Left lung (tissue), 4 donors: ENCODE measurements at regions not wholly inside any gene's neighbourhood (a gene's known extent, or its start where the extent isn't known, plus 50 kb on each side); places are given as distances from the start of the nearest gene placed in this dataset.

ENCODE experiments used
- ATAC-seq: fragments of 200-7000 bp; cut with Tn5 transposase; one replicate; pipeline ENCODE4 v1.9.1; 2020; ENCODE audit warnings: moderate library complexity
- DNase-seq, 4 donors: peaks; one replicate each; pipeline ENCODE4 v3.0.0-alpha.2; 2013 to 2020
- H3K27ac ChIP-seq, 2 donors: fragments of 200-600 bp; sonication (generic) in 1 of 2; one replicate each; pipeline versions ENCODE4 v1.5.0 to v1.8.0; 2020 to 2021
- H3K27me3 ChIP-seq, 2 donors: fragments of 200-600 bp; sonication (generic) in 1 of 2; one replicate each; pipeline versions ENCODE4 v1.5.0 to v1.8.0; 2020 to 2021
- H3K36me3 ChIP-seq, 2 donors: fragments of 200-600 bp; sonication (generic) in 1 of 2; one replicate each; pipeline versions ENCODE4 v1.5.0 to v1.8.0; 2020 to 2021
- H3K4me1 ChIP-seq, 2 donors: fragments of 200-600 bp; one replicate each; pipeline ENCODE4 v1.8.0; 2021
- H3K4me3 ChIP-seq, 2 donors: fragments of 200-600 bp; sonication (generic) in 1 of 2; one replicate each; pipeline versions ENCODE4 v1.5.0 to v1.8.0; 2020 to 2021; ENCODE audit warnings: mild to moderate bottlenecking in 1 of 2
- H3K9me3 ChIP-seq, 2 donors: fragments of 200-600 bp; sonication (generic) in 1 of 2; one replicate each; pipeline versions ENCODE4 v1.5.0 to v1.8.0; 2020 to 2021
- CTCF ChIP-seq, 2 donors: fragments of 200-600 bp; sonication (generic) in 1 of 2; IDR thresholded peaks; one replicate each; pipeline versions ENCODE4 v1.5.0 to v1.8.0; 2021; ENCODE audit warnings: antibody characterized with exemption in 2 of 2
- intact Hi-C, 2 donors: fragments of 100-400 bp; cut with DNase I; formaldehyde crosslinking; loops; one replicate each; pipeline versions ENCODE4 v1.11.2 to v1.14.2; 2022
- donor health status: DM: no; HTN: yes; CAD: no.
- donor health status: DM: no; HTN: no; CAD: no.

- no peaks in the 10 kb centered on the region for H3K9me3 ChIP-seq
- no peak for ATAC-seq
- peak in 2 of 4 donors; percentile 13 to 20 for DNase-seq
- no peaks in the 10 kb centered on the region for H3K4me1 ChIP-seq
- intact Hi-C loops: no loop called here
- no peaks in the 10 kb centered on the region for H3K27me3 ChIP-seq
- H3K36me3 ChIP-seq: no peaks in the 10 kb centered on the region
- TF ChIP-seq CTCF (IDR thresholded peaks at IDR 0.05): no peak
- H3K27ac ChIP-seq: no peak overlapping the region
- no peak overlapping the region for H3K4me3 ChIP-seq
These were observed 282.5 kb upstream of the CWC22 start for GRCh38 chr2:180289627-180290026.

GRCh38 chr2:180279581-180279980 lies 272.5 kb upstream of the CWC22 start:
- Histone ChIP-seq H3K9me3 (peaks cover 0 to 7% of the 10 kb centered on the region in 2 donors), H3K27me3 (no peaks in the 10 kb centered on the region), H3K4me3 (no peak overlapping the region), H3K27ac (no peak overlapping the region), H3K4me1 (no peaks in the 10 kb centered on the region), H3K36me3 (no peaks in the 10 kb centered on the region)
- DNase-seq: no peak
- intact Hi-C loops: no loop called here
- ATAC-seq: no peak
- TF ChIP-seq CTCF (IDR thresholded peaks at IDR 0.05): no peak

GRCh38 chr2:180276733-180277132 lies 269.6 kb upstream of the CWC22 start:
- no peak for ATAC-seq
- intact Hi-C loops: no loop called here
- Histone ChIP-seq H3K9me3 (peaks cover 0 to 7% of the 10 kb centered on the region in 2 donors), H3K36me3 (no peaks in the 10 kb centered on the region), H3K4me3 (no peak overlapping the region), H3K4me1 (no peaks in the 10 kb centered on the region), H3K27me3 (no peaks in the 10 kb centered on the region), H3K27ac (no peak overlapping the region)
- no peak for DNase-seq
- TF ChIP-seq CTCF (IDR thresholded peaks at IDR 0.05): no peak

GRCh38 chr2:180268006-180268405 lies 260.9 kb upstream of the CWC22 start:
- Histone ChIP-seq H3K36me3 (no peaks in the 10 kb centered on the region), H3K9me3 (peaks cover 0 to 12% of the 10 kb centered on the region in 2 donors), H3K27me3 (no peaks in the 10 kb centered on the region), H3K4me3 (no peak overlapping the region), H3K4me1 (no peaks in the 10 kb centered on the region), H3K27ac (no peak overlapping the region)
- ATAC-seq: no peak
- no peak for TF ChIP-seq CTCF (IDR thresholded peaks at IDR 0.05)
- intact Hi-C loops: no loop called here
- DNase-seq: no peak

- no peak overlapping the region for H3K4me3 ChIP-seq
- H3K36me3 ChIP-seq: no peaks in the 10 kb centered on the region
- no peak overlapping the region for H3K27ac ChIP-seq
- no peak for TF ChIP-seq CTCF (IDR thresholded peaks at IDR 0.05)
- H3K9me3 ChIP-seq: no peaks in the 10 kb centered on the region
- H3K4me1 ChIP-seq: no peaks in the 10 kb centered on the region
- DNase-seq (no peak), ATAC-seq (no peak)
- H3K27me3 ChIP-seq: no peaks in the 10 kb centered on the region
- intact Hi-C loops: no loop called here
These were observed 254.9 kb upstream of the CWC22 start for GRCh38 chr2:180261976-180262375.
